LNCaP clone FGC (cell line): ENCODE measurements at regions not wholly inside any gene's neighbourhood (a gene's known extent, or its start where the extent isn't known, plus 50 kb on each side); places are given as distances from the start of the nearest gene placed in this dataset.

Experiments used
- DNase-seq: peaks from one replicate; pipeline ENCODE4 v3.0.0-alpha.2; 2011; ENCODE audit warnings: low read depth
- H3K4me3 ChIP-seq: 2 replicates; pipeline ENCODE4 v1.5.1; 2011; ENCODE audit warnings: mild to moderate bottlenecking, low read depth, low read length, control low read depth
- TF ChIP-seq, protein P1 (sequence below): IDR thresholded peaks from 2 replicates; pipeline ENCODE4 v1.5.1; 2012; ENCODE audit warnings: mild to moderate bottlenecking; ENCODE audit not compliant: control insufficient read depth, insufficient read depth; ENCODE audit errors: extremely low read depth

DNA sequence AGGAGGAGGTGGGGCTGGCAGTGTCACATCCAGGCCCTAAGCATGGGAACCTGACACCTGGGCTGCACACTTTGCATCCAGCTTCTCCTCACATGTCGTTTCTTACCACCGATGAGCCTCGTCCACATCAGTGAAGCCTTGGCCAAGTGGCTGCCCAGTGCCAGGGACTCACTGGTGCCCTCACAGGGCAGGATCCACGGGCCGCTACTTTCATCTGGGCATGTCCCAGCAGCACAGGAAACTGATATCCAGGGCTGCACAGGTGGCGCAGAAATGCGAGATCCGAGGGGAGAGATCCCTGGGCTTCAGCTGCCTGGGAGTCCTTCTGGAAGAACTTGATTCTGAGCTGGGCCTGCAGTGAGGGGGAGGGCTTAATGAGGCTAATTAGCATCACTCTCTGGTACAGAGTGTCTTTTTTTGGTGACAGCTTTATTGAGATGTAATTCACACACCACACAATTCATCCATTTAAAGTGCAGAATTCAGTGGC, 291.6 kb upstream of the HDAC4 start:
- TF ChIP-seq, protein P1, sequence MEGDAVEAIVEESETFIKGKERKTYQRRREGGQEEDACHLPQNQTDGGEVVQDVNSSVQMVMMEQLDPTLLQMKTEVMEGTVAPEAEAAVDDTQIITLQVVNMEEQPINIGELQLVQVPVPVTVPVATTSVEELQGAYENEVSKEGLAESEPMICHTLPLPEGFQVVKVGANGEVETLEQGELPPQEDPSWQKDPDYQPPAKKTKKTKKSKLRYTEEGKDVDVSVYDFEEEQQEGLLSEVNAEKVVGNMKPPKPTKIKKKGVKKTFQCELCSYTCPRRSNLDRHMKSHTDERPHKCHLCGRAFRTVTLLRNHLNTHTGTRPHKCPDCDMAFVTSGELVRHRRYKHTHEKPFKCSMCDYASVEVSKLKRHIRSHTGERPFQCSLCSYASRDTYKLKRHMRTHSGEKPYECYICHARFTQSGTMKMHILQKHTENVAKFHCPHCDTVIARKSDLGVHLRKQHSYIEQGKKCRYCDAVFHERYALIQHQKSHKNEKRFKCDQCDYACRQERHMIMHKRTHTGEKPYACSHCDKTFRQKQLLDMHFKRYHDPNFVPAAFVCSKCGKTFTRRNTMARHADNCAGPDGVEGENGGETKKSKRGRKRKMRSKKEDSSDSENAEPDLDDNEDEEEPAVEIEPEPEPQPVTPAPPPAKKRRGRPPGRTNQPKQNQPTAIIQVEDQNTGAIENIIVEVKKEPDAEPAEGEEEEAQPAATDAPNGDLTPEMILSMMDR, result no peak
- no peak for DNase-seq
- H3K4me3 ChIP-seq, result no peak overlapping the region

DNA sequence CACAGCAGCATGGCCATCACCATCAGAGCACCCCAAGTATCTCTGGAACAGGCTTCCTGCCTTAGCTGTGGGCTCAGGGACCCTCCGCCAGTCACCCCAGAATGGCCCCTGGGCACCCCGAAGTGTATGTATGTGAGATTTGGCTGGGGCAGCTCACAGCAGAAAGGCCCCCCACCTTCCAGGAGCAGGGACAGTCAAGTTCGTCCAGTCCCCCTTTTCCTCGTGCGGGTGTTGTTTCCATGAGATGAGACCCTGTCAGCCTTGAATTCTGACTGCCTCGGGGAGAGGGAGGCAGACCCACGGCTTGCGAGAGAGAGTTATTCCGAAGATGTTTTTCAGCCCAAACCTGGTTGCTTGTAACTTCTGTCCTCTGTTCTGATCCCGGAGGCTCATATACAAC, 290.9 kb upstream of the HDAC4 start:
- DNase-seq, result no peak
- TF ChIP-seq, protein P1, result no peak

DNA sequence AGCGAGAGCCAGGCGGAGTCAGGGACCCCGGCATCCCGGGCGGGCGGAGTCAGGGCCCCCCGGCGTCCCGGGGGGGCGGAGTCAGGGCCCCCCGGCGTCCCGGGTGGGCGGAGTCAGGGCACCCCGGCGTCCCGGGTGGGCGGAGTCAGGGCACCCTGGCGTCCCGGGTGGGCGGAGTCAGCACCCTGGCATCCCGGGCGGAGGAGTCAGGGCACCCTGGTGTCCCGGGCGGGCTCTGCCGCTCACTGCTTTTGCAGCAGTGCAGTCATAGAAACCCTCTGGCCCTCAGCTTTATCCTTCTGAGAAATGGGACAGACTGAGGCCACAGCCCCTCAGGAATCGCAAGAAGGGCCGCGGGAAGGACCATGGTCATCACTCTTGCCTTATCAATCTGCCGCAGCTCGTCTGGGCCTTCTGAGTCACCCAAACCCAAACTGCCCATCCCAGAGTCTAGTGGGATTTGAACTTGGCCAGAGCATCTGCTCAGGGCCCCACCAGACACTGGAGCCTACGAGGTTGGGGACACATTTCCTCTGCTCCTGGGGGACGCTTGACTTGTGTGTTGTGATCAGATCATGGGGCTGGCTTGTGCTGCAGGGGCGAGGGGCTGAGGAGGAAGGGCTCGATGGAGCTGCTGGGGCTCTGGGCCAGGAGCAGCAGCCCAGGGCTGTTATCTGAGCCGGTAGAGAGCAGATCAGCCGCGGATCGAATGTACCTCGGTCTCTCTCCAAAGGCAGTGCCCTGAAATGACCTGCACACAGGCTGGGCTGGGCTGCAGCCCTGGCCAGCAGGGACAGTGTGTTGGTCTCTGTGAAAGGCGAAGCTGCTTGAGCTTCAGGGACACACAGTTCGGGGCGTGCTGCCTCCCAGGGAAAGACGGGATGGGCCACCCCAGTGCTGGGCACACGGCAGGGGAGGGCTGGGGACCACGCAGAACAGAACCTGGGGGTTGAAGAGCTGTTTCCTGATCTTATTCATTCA, 290.1 kb upstream of the HDAC4 start:
- TF ChIP-seq, protein P1, result no peak
- no peak overlapping the region for H3K4me3 ChIP-seq
- no peak for DNase-seq

More for the DNA sequence above, 290.9 kb upstream of the HDAC4 start:
- H3K4me3 ChIP-seq, result no peak overlapping the region

DNA sequence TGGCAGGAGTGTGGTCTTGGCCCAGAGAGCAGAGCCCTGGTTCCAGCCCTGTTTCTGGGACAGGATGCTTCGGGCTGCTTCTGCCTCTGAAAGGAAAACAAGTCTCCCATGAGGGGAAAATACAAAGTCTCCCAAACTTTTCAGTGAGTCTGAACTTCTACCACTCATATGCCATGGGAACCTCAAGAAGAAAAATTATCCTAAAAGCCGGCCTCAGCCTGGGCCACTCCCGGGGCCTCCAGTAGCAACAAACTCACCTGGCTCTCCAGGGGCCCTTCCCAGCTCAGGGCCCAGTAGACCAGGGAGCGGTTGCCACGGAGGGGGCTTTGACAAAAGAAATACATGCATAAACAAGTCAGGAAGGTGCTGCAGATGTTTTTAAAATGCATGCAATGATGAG, 289.2 kb upstream of the HDAC4 start:
- TF ChIP-seq, protein P1, result no peak
- no peak overlapping the region for H3K4me3 ChIP-seq
- no peak for DNase-seq

DNA sequence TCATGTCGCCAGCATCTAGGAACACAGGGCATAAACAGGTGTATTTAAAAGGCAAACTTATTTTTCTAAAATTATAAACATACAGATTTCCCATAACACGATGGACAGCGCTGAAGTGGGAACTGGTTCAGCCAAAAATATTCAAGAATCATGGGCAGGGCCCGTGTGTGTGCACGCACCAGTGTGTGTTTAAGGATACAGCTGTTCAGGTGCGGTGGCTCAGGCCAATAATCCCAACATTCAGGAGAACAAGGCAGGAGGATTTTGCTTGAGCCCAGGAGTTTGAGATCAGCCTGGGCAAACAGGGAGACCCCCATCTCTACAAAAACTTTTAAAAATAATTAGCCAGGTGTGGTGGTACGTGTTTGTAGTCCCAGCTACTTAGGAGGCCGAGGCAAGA, 288.6 kb upstream of the HDAC4 start:
- TF ChIP-seq, protein P1, result no peak

DNA sequence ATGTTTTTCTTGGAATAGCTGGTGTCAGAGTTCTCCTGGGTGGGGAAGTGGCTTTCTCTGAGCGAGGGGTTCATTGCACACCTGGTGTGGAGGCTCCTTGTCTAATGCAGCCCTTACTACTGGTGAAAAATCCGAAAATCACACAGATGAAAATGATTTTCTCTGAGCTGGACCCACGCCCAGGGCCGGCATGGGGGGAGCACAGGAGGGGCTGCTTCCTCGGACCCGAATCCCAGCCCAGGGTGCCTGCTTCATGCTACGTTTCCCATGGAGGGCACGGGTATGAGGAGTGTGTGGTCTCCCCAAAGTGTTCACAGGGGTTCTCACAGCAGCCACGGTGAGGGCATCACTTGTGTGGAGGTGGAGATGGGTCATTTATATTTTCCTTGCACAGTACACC, 288.0 kb upstream of the HDAC4 start:
- no peak for DNase-seq
- TF ChIP-seq, protein P1, result no peak

More for the DNA sequence above, 288.6 kb upstream of the HDAC4 start:
- H3K4me3 ChIP-seq, result no peak overlapping the region
- no peak for DNase-seq

More for the DNA sequence above, 288.0 kb upstream of the HDAC4 start:
- no peak overlapping the region for H3K4me3 ChIP-seq
